SK-N-SH (cell line): ENCODE measurements at regions not wholly inside any gene's neighbourhood (a gene's known extent, or its start where the extent isn't known, plus 50 kb on each side); places are given as distances from the start of the nearest gene placed in this dataset.

Experiments used
- CTCF ChIA-PET: fragments of 300-600, 350-600 bp; formaldehyde crosslinking; extraction: SDS; loops from one replicate; lab custom pipeline; 2021; lab: Yijun Ruan, JAX
- POLR2A ChIA-PET: fragments of 350-600 bp; sonication (Branson Sonifier 250); formaldehyde crosslinking; extraction: SDS; loops from one replicate; lab custom pipeline; 2020; ENCODE audit warnings: antibody characterized with exemption, inconsistent platforms; lab: Yijun Ruan, JAX
- DNase-seq: peaks from one replicate; pipeline ENCODE4 v3.0.0; 2012
- H2AFZ ChIP-seq: fragments of 200-600 bp; sonication (generic); 2 replicates; pipeline ENCODE4 v1.8.1; 2016; ENCODE audit warnings: antibody characterized with exemption, mild to moderate bottlenecking, low read depth
- H3F3A ChIP-seq: fragments of 200-600 bp; sonication (generic); replicated peaks from 2 replicates; pipeline ENCODE3; 2016; ENCODE audit warnings: antibody characterized with exemption, mild to moderate bottlenecking; ENCODE audit not compliant: insufficient read depth
- H3K27ac ChIP-seq, 2 experiments: fragments of 200-500 bp in 1 of 2; fragments of 200-600 bp in 1 of 2; sonication (Bioruptor generic) in 1 of 2; sonication (generic), shearing (Covaris generic) in 1 of 2; 2 replicates each; pipeline versions ENCODE4 v1.5.1 to v1.6.1; 2014 to 2016; ENCODE audit warnings: low read depth in 2 of 2, inconsistent platforms in 1 of 2, low read length in 1 of 2, mild to moderate bottlenecking in 1 of 2, mixed read lengths in 1 of 2
- H3K27me3 ChIP-seq: fragments of 200-600 bp; sonication (generic), shearing (Covaris generic); 2 replicates; pipeline ENCODE4 v1.6.1; 2016; ENCODE audit warnings: mixed run types; ENCODE audit not compliant: insufficient read depth
- H3K36me3 ChIP-seq, 2 experiments: fragments of 200-500 bp in 1 of 2; fragments of 200-600 bp in 1 of 2; sonication (Bioruptor generic) in 1 of 2; sonication (generic) in 1 of 2; replicated peaks in 1 of 2; 2 replicates each; pipeline versions ENCODE3 to v1.5.1; 2014 to 2016; ENCODE audit warnings: low read length in 1 of 2, mild to moderate bottlenecking in 1 of 2; ENCODE audit not compliant: insufficient read depth in 2 of 2, control insufficient read depth in 1 of 2
- H3K4me1 ChIP-seq, 2 experiments: fragments of 200-500 bp in 1 of 2; fragments of 200-600 bp in 1 of 2; sonication (Bioruptor generic) in 1 of 2; sonication (generic), shearing (Covaris generic) in 1 of 2; 2 replicates each; pipeline versions ENCODE4 v1.5.1 to v1.6.1; 2014 to 2016; ENCODE audit warnings: low read depth in 1 of 2, low read length in 1 of 2, mixed run types in 1 of 2; ENCODE audit not compliant: insufficient read depth in 2 of 2, control insufficient read depth in 1 of 2
- H3K4me2 ChIP-seq: fragments of 200-600 bp; sonication (generic), shearing (Covaris generic); 2 replicates; pipeline ENCODE4 v1.6.1; 2017; ENCODE audit warnings: mixed run types
- H3K4me3 ChIP-seq, 2 experiments: fragments of 200-500 bp in 1 of 2; fragments of 200-600 bp in 1 of 2; sonication (Bioruptor generic) in 1 of 2; sonication (generic), shearing (Covaris generic) in 1 of 2; 2 replicates each; pipeline versions ENCODE4 v1.5.1 to v1.8.1; 2014 to 2016; ENCODE audit warnings: low read depth in 2 of 2, inconsistent platforms in 1 of 2, low read length in 1 of 2, mild to moderate bottlenecking in 1 of 2, mixed read lengths in 1 of 2, moderate library complexity in 1 of 2
- H3K79me2 ChIP-seq: fragments of 200-600 bp; sonication (generic); 2 replicates; pipeline ENCODE4 v1.8.1; 2017; ENCODE audit warnings: mild to moderate bottlenecking; ENCODE audit not compliant: insufficient read depth
- H3K9ac ChIP-seq: fragments of 200-600 bp; sonication (generic); 2 replicates; pipeline ENCODE4 v1.6.1; 2017; ENCODE audit warnings: mixed run types
- H3K9me2 ChIP-seq: fragments of 200-600 bp; sonication (generic); 2 replicates; pipeline ENCODE4 v1.6.1; 2017; ENCODE audit warnings: mixed run types
- H3K9me3 ChIP-seq: fragments of 200-600 bp; sonication (generic); 2 replicates; pipeline ENCODE4 v1.6.1; 2017; ENCODE audit warnings: mixed run types, mild to moderate bottlenecking, moderate library complexity
- H4K20me1 ChIP-seq: fragments of 200-600 bp; sonication (generic); 2 replicates; pipeline ENCODE4 v1.6.1; 2017; ENCODE audit warnings: mild to moderate bottlenecking, mixed run types; ENCODE audit not compliant: insufficient read depth
- EZH2phosphoT487 ChIP-seq: fragments of 200-600 bp; sonication (generic); IDR thresholded peaks from 2 replicates; pipeline ENCODE4 v1.6.1; 2017; ENCODE audit warnings: low read depth, mixed run types, mild to moderate bottlenecking, antibody characterized with exemption, moderate library complexity, borderline replicate concordance
- FOXJ3 ChIP-seq: sonication (generic); formaldehyde crosslinking; IDR thresholded peaks from 2 replicates; pipeline ENCODE4 v1.5.1; 2020; ENCODE audit warnings: mild to moderate bottlenecking, missing genetic modification reagents
- FOXM1 ChIP-seq: IDR thresholded peaks from 2 replicates; pipeline ENCODE4 v1.4.0; 2012; ENCODE audit warnings: low read depth, mild to moderate bottlenecking
- GABPA ChIP-seq: IDR thresholded peaks from 2 replicates; pipeline ENCODE4 v1.4.0; 2012; ENCODE audit warnings: low read depth, mild to moderate bottlenecking
- GATA2 ChIP-seq: sonication (generic); formaldehyde crosslinking; IDR thresholded peaks from 2 replicates; pipeline ENCODE4 v1.5.0; 2020; ENCODE audit warnings: mild to moderate bottlenecking, missing genetic modification reagents
- MAX ChIP-seq: IDR thresholded peaks from 2 replicates; pipeline ENCODE4 v1.4.0; 2012; ENCODE audit warnings: low read depth
- MXI1 ChIP-seq: IDR thresholded peaks from 2 replicates; pipeline ENCODE4 v1.6.1; 2012; ENCODE audit warnings: mild to moderate bottlenecking, low read depth, low read length, improper control_type of control experiment
- NRF1 ChIP-seq: IDR thresholded peaks from 2 replicates; pipeline ENCODE4 v1.6.1; 2012; ENCODE audit warnings: low read depth, mild to moderate bottlenecking, low read length
- TCF12 ChIP-seq: IDR thresholded peaks from 2 replicates; pipeline ENCODE4 v1.4.0; 2012
- USF1 ChIP-seq: IDR thresholded peaks from 2 replicates; pipeline ENCODE4 v1.4.0; 2012; ENCODE audit warnings: low read depth, borderline replicate concordance
- USF2 ChIP-seq: fragments of 150-350 bp; IDR thresholded peaks from 2 replicates; pipeline ENCODE4 v1.6.1; 2017; ENCODE audit warnings: antibody characterized with exemption, low read length, low read depth, borderline replicate concordance
- ZBTB33 ChIP-seq: IDR thresholded peaks from 2 replicates; pipeline ENCODE4 v1.4.0; 2012; ENCODE audit warnings: low read depth, borderline replicate concordance
- WGBS: methylation state at CpG from one replicate; pipeline ENCODE4 v1.1.6; 2017; ENCODE audit warnings: low lambda C conversion rate; 5-methylcytosine and 5-hydroxymethylcytosine counted together
- TF ChIP-seq, protein P1 (sequence below): IDR thresholded peaks from 2 replicates; pipeline ENCODE4; 2012

DNA sequence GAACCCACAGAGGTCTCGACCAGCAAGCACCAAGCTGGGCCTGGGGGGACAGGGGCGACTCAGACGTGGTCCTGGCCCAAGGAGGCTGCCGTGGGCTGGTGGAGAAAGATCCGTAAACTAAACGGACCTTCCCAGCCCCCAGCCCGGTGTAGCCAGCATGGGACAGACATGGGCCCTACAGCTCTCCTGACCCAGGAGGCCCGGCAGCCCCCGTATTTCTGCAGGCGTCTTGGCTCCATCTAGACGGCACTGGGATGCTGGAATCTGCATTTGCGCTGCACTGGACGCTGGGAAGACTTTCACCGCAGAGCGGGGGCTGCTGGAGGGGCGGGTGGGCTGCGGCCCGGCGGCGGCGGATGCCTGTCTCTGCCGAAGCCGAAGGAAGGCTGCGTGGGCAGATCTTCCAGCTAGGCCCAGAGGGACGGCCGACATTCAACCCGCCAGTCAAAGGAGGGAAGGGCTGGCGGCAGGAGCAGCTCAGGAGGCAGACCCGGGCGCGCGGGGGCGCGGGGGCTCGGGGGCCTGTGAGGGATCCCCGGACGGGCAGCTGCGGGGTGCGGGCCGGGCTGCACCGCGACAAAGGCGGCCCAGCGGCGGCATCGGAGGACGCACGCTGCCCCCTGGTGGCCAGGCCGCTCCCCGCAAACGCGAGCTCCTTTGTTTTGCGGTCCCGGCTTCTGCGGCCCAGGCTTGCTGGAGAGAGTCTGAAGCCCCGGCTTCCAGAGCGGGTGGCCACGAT, 266.2 kb downstream of the NSG2 start (continued):
- no peak; the same call in 1 of the 2 replicates for TF ChIP-seq NRF1

- Histone ChIP-seq H3K4me2 (peak overlapping the region; percentile 91; the same call in 1 of the 2 replicates), H3K9me3 (no peaks in the 10 kb centered on the region), H3K4me3 (peak overlapping the region in 1 of 2 experiments; percentile 62; a peak in 1 of 4 replicates), H2AFZ (peak overlapping the region; percentile 84; the same call in 1 of the 2 replicates), H4K20me1 (no peaks in the 10 kb centered on the region), H3K9me2 (no peaks in the 10 kb centered on the region), H3K79me2 (no peaks in the 10 kb centered on the region), H3K9ac (no peak overlapping the region; the same call in 1 of the 2 replicates), H3K27me3 (no peaks in the 10 kb centered on the region), H3K27ac (peak overlapping the region in 1 of 2 experiments; percentile 65; a peak in 2 of 4 replicates), H3F3A (no peaks in the 10 kb centered on the region), H3K4me1 (peaks cover 0 to 38% of the 10 kb centered on the region in 2 experiments; a peak in 1 of 4 replicates), H3K36me3 (no peaks in the 10 kb centered on the region)
- CTCF ChIA-PET: interaction anchor here (0.6 to 13.7 kb wide), 84 partner anchors 8 to 1339 kb away, joined by 3 to 298 read pairs (median 5); partner anchors contain the start of gene NSG2
- 46% methylated on average over 15 of the region's 25 CpGs for WGBS
- DNase-seq: no peak
- TF ChIP-seq FOXJ3 (CRISPR knock-in tag): no peak
- TF ChIP-seq NRF1: no peak
- no peak for TF ChIP-seq USF2
- TF ChIP-seq FOXM1: no peak
- no peak for TF ChIP-seq GATA2 (CRISPR knock-in tag)
- TF ChIP-seq, protein P1, sequence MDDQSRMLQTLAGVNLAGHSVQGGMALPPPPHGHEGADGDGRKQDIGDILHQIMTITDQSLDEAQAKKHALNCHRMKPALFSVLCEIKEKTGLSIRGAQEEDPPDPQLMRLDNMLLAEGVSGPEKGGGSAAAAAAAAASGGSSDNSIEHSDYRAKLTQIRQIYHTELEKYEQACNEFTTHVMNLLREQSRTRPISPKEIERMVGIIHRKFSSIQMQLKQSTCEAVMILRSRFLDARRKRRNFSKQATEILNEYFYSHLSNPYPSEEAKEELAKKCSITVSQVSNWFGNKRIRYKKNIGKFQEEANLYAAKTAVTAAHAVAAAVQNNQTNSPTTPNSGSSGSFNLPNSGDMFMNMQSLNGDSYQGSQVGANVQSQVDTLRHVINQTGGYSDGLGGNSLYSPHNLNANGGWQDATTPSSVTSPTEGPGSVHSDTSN: no peak
- no peak for TF ChIP-seq USF1
- no peak for TF ChIP-seq MXI1
- no peak for TF ChIP-seq GABPA
- TF ChIP-seq EZH2phosphoT487: no peak
- TF ChIP-seq MAX: no peak
- no peak for TF ChIP-seq TCF12
- TF ChIP-seq ZBTB33: no peak
- TF ChIP-seq, all 33 proteins: peak for 0
- POLR2A ChIA-PET: interaction anchor here (0.8 to 2.2 kb wide), 12 partner anchors 12 to 273 kb away, joined by 3 to 54 read pairs (median 4); partner anchors contain the start of gene NSG2
Observed at GRCh38 chr5:174312270-174312617, 266.7 kb downstream of the NSG2 start.
